Testis (tissue), 2 donors: ENCODE measurements at regions not wholly inside any gene's neighbourhood (a gene's known extent, or its start where the extent isn't known, plus 50 kb on each side); places are given as distances from the start of the nearest gene placed in this dataset.

Experiments
- CTCF ChIP-seq, 3 experiments: fragments of 450-650 bp in 2 of 3; fragments of 200-600 bp in 1 of 3; sonication (generic) in 1 of 3; IDR thresholded peaks; one replicate each; pipeline ENCODE4 v1.5.1; 2016 to 2019; ENCODE audit warnings: antibody characterized with exemption in 3 of 3, mild to moderate bottlenecking in 2 of 3, moderate library complexity in 1 of 3
- POLR2A ChIP-seq: fragments of 450-650 bp; IDR thresholded peaks from one replicate; pipeline ENCODE4 v1.6.1; 2017; ENCODE audit warnings: antibody characterized with exemption, mild to moderate bottlenecking, moderate library complexity

- TF ChIP-seq CTCF (IDR thresholded peaks at IDR 0.05) (no peak), POLR2A (no peak)
Measured at GRCh38 chr2:120982598-120982997, 246.9 kb downstream of the GLI2 start.
